ENCODE measurements at regions not wholly inside any gene's neighbourhood (a gene's known extent, or its start where the extent isn't known, plus 50 kb on each side); places are given as distances from the start of the nearest gene placed in this dataset.
"Not testable (repeated sequence)": the region's sequence is repeated elsewhere in the genome, so short reads cannot be mapped to it uniquely, and the experiment has no call there.

DNA sequence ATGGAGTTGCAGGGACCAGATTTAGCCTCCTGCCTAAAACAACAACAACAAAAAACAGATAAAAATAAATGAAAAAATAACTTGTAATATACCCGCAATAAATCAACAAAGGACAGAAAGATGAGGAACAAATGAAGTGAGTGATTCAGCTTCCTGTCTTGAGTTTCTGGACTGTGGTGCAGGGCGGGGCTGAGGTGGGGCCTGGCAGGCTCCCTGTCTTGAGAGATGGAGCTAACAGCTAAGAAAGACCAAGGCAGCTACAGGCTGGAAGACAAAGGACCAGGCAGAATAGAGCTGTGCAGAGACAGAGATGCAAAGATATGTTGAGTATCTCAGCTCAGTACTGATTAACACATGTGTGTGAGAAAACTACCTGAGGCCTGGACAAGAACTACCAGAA, 879.2 kb downstream of the AACS start:
- no peak for DNase-seq

DNA sequence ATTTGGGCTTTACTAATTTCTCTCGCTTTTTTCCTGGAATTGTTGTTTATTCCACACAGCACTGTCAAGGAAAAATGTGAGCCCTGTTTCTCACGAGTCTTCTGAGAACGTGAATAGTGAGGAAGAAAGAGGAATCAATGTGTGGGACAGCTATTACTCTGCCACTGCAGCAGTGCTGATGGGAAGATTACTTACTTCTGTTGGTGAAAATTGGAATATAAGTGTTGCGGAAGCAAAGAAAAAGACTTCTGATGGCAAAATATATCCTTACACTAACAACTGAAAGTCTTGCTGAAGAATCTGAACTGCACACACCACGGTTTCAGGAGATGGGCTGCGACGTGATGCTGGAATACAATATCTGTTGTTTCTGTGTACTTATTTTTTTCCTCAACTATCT, 884.2 kb downstream of the AACS start:
- DNase-seq = no peak

DNA sequence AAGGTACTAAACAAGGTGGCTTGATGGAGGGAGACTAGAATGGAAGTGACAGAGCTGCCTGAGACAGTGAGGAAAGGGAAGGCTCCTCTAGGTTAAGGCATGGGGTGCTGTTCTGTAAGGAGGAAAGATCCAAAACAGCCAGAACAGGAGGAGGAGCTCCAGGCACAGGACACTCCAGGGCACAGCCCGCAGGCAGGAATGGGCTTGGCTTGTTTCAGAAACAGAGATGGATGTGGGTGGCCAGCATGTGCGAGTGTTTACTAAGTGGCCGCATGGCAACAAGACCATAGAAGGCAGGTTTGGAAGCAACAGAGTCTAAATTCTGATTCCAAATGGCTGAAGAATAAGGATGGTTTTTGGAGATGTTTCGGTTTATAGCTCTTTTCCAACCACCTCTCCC, 889.1 kb downstream of the AACS start:
- no peak for DNase-seq

DNA sequence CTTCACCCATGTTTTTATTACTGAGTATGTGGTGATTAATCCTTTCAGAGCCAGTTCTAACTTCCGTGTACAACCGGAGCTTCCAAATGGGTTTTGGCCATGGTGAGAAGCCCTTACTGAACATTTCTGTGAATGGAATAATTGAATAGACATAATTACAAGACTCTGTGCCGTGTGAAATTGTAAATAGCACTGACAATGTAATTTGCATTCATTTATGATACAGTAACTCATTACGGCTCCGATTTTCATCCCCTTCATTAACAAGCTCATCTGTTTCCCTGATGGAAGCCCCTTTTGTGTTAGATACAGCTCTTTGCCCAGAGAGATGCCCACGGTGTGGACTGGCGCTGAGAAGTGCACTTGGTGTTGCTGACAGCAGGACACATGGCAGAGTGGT, 891.0 kb downstream of the AACS start:
- DNase-seq = no peak

DNA sequence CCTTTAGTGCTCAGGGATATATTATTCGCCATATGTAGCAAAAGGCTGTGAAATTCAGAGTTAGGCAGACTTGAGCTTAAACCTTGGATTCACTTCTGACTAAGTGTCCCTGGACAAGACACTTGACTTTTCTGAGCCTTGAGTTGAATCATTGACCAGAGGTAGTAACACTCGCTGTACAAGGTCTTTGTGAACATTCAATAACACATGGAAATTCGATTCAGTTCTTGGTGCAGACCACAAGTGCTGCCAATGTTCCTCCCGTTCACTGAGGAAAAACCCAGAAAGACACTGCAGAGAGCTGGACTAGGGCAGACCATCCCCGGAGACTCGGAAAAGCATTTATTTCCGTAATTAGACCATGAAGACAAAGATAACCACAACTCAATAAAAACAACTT, 901.4 kb downstream of the AACS start:
- DNase-seq = no peak

DNA sequence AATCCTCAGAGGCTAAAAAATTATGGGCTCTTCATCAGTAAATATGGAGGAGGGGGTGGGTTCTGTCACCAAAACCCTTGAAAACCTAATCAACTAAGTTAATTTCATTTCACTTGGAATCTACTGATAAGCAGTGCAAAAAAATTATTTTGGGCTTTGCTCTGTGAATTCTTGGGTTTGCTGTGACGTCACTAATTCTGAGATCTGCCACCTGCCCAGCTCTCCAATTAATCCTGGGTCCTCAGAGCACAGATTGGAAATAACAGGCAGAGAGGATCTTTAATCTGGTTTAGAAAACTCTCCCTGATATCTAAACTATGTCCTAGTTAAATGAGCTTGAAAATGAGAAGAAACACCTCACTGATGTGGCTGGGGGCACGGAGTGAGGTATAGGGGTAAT, 903.2 kb downstream of the AACS start:
- DNase-seq = no peak

DNA sequence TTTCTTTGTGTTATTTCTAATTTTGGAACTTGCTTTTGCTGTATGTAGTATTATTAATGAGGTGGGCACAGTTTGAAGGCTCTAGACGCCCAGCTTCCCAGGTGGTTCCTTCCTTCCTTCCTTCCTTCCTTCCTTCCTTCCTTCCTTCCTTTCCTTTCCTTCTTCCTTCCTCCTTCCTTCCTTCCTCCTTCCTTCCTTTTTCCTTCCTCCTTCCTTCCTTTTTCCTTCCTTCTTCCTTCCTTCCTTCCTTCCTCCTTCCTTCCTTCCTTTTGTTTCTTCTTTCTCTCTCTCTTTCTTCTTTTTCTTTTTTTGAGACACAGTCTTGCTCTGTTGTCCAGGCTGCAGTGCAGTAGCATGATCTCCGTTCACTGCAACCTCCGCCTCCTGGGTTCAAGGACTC, 906.7 kb downstream of the AACS start:
- DNase-seq = no peak

DNA sequence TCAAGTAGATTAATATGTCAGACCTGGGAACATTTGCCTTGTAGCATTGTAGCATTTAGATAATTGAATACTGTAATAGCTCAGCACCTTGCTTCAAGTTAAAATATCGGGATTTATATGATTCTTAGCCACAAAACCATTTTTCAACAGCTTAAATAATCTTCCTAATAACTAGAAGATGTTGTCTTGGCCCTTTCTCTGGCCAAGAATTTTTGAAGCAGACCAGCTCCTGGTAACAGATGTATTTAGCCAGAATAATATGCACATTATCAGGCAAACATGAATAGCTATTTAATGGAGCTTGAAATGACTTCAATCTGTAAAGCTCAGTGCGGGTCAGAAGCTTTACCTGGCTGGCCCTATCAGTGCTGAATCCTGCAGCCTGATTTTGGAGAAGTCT, 913.1 kb downstream of the AACS start:
- no peak for DNase-seq

DNA sequence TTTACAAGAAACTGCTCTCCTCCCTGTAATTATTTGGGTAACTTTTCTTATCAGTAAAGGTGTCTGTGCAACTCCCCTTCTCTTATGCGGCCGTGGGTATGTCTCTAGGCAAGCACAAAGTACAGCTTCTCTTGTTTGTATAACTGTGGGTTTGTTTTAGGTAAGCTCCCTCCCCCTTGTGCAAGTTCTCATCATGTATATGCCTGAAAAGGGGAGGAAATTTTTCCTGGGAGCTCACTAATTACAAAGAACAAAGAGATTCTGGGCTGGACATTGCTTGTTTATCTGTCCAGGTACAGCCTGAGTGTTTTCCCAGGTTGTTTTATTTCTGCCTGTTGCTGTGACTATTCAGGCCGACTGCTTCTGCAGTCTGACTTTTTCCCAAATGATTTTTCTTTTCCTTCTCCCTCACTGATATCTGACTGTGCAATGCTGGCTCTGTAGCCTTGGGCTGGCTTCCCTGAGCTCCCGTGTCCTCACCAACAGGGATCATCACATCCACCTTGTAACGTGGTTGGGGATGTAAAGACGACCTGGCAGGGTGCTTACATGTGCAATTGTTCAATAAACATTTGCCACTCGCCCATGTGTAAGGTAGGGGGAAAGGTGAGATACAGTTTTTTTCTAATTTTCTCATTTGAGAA, 916.5 kb downstream of the AACS start:
- DNase-seq = no peak

DNA sequence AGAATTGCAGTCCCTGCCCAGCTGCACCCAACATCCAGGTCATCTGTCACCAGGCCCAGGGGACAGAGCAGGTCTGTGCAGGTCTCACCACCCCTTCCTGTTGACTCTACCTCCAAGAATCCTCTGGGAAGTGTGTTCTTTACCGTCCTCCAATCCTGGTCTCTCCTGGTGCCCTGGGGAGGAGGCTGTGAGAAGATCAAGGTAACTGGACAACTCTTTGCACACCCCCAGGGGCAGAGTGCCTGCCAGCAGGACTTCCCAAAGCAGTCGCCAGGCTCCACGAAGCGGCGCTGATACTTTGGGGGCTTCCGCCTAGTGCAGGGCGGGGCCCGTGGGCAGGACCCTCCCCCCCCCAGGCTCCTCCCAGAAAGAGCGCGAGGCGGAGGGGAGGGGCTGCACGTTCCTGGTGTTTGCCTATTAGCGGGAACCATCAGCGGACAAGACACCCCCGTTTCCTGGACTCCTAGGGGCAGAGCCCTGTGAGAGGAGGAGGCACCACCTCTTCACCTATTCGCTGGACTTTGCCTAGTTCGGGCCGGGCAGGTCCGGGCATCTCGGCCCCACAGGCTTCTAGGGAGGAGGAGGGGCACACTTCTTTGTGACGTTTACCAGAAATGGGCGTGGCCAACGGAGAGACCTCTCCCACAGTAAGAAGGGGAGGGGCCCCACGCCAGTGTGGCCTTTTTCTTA, 918.0 kb downstream of the AACS start:
- no peak for DNase-seq

DNA sequence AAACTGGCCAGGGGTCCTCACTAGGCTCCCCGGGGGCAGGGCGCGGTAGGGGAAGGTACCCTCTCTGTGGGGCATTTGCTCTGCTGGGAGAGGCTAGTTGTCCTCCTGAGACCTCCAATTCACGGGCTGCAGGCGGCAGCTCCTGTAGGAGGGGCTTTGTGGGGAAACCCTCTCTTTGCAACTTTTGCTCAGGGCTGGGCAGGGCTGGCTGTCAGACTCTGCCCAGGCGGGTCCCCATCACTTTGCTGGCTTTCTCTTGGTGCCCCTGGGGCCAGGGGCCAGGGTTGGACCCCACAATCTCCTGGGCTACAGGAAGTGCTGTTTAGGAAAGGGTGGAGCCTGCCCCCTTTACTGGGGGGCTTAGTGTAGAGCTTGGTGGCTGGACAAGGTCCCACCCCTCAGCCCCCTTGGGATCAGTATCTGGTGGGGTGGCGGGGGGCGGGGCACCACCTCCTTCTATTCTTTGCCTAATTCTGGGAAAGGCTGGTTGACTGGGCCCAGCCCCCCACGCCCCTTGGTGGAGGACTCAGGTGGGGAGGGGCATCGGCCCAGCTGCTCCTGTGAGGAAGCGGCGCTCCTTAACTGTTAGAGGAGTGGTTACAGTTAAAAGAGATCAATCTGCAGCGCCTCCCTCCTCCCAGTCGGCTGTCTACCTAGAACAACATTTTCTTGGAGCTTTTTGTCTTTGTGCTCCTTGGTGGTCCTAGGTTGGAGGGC, 918.7 kb downstream of the AACS start:
- no peak for DNase-seq

DNA sequence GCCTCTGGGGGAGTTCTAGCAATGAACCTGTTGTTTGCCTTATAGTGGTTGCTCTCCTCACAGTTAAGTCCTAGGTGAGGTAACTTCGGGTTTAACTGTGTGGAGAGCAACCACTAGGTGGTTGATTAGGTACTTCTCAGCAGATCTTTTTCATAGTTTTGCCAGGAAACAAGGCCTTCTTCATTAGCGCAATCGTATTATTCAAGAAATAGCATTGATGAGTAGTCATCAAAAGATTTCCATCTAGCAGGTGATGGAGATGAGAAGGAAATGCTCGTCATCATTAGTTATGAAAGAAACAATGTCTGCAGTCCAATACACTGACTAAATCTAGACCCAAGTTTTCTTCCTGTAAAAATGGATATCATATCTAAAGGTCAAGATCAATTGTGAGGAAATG, 923.3 kb downstream of the AACS start:
- no peak for DNase-seq

DNA sequence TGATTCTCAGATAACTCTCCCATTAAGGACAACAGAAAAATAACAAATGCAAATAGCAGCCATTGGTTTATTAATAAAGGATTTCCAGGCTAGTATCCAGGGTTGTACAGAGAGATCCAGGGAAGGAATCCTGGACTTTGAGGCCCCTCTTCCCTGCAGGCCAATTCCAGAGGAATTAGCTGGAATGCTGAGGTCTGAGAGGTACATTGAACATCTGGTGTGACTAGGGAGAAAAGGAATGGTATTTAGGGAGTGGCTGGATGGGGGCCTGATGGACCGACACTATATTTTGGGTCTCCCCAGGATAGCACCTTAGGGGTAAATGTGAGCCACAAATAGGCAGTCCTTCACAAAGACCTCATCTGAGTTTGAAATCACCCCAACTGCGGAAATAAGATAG, 924.5 kb downstream of the AACS start:
- DNase-seq = no peak

DNA sequence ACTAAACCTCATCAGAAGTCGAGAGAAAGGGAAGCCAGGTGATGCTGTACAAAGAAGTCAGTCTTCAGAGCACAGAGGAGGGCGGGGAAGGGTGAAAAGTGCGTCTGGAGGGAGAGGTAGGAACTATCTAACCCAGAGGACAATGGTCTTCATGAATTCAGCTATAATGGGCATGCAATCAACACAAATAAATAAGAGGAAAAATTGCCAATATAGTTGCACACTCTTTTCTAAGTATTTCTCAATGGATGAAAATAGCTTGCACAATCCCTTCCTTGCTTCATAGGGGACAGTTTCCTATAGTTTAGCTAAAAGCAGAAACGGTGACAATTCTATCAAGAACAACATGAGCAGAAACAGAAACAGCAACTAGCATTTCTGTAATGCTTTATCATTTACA, 931.2 kb downstream of the AACS start:
- DNase-seq = no peak

DNA sequence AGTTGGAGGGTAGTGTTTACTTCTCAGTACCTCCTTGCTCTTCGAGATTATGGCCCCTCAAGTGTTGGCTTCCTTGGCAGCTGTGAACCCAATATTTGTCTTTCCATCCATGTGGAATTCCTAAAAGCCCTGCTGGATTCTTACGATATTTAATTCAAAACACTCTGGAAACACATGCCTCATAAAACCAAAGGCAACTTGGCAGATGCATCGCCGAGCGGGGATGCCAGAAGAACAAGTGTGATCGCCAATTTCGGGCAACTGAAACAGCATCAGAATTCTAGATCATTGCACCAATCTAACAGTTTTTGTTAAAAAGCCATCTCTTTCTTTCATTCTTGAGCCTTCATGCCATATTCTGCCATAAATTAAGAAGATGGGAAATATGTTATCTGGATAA, 934.4 kb downstream of the AACS start:
- no peak for DNase-seq

DNA sequence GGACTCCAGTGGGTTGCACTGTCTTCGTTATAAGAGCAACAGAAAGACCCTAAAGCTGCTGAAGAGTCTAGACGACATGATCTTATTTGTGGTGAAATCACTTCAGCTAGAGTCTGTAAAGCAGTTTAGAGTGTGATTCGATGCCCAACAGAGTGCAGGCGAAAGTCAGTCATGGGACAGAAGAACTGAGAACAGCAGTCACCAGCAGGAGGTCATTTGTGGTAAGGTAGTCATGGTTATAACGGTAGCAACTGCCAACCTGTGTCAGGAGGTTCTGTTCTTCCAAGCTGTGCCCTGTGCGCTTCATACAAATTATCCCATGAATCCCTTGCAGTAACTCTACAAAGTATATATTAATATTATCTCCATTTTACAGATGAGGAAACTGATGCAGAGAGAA, 954.1 kb downstream of the AACS start:
- no peak for DNase-seq

DNA sequence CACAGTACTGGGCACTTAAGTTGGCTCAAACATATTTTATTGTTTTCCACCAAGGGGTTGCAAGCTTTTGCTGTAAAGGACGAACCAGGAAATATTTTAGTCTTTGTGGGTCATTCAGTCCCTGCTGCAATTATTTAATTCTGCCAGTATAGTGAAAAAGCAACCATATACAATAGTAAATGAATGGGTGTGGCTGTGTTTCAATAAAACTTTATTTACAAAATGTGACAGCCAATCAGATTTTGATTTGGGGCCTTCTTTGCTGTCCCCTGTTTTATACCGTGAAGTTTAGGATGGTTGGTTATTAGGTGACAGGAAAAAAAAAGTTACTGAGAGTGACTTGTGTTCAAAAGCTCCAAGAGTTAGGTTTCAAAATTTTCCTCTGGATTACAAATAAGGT, 956.4 kb downstream of the AACS start:
- no peak for DNase-seq

DNA sequence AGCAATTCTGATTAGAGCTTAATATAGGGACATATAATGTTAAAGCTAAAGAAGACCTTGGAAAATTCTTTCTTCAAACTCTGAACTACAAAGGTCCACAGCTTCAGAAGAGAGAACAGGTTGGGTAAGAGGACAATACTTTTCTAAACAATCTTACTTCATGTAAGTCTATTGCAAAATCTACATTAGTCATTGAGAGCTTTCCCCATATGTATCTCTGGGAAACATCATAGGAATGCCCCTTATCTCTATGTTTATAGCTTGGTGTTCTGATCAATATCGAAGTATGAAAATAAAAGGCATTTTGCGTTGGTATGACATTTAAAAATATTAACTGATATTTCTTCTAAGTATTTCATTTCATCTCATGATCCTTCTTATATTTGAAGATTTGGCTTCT, 962.6 kb downstream of the AACS start:
- no peak for DNase-seq

DNA sequence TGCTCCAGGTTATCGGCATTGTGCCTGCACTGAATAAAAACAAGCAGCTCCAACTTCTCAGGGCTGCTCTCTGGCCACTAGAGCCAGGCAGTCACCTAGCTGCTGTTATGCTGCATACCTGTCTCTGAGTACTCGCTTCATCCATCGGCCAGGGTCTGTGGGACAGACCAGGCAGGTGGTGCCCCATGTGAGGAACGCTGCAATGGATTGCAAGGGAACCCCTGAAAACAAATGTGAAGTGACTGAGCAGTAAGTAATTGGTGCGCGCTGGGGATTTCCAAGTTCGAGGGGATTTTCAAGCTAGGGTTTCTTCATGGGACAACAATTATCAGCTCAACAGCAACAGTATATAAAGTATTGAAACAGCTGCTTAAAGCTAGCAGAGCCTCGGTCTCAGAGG, 965.3 kb downstream of the AACS start:
- DNase-seq = no peak

DNA sequence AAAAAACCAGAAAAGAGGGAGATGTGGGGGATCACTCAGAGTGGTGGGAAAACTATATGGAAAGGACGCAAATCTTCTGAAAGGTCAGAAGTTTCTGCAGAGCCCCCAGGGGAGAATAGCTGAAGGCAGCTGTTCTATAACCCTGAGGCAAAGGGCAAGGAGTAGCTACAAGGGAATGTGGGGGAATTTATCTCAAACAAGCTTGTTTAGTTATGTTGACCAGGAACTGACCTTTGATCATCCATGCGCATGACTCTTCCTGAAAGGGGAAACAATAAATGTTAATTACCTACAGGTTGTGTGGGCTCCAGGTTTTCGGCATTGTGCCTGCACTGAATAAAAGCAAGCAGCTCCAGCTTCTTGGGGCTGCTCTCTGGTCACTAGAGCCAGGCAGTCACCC, 968.5 kb downstream of the AACS start:
- no peak for DNase-seq

DNA sequence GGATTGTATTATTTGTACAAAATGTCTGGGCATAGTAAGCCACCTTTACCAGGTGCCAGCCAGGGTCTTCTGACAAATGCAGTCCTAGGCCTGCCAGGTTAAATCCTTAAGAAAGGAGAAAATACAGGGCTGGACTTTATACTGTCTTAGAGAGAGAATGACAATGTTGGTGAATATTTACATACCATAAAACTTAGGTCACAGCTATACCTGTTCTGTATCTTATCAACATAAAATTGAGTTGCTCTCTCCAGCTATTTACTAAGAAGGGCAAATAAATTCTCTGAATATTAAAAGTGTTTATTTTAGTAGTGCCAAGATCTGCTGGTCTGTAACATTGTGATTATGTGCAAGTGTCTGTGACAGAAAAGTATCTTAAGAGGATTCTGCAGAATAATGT, 971.1 kb downstream of the AACS start:
- DNase-seq = no peak

DNA sequence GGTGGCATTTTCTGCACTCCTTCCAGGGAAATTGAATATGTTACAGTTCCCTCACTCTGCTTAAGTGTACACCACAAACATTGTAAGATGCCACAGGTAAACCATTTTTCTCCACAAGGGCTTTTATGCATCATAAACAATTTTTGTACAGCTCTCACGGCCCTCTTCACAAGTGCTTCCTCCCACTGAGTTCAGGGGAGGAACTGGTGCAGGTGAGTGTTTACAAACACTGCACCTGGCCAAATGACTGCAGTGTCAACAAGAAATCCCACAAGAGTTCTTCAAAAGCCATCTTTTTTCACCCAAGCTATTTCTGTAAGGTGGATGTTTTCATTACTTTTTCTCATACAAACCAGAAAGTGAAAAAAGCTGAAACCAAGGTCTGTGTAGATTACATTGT, 973.2 kb downstream of the AACS start:
- DNase-seq = no peak

DNA sequence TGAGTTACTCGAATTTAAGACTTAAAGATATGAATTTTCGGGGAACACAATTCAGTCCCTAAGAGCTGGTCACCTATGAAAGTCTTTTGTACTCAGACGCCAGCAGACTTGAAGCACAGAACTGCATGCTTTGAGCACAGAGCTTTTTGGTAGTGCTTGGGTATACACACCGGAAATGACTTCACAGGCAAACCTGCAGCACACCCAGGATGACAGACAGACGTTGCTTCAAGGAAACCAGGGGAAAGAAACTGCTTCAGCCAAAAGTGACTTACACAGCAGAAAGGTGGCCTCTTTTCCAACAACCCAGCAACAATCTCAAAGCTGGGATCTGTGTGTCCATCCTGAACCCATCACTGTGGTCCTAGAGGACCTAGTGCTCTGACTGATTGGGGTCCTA, 975.1 kb downstream of the AACS start:
- DNase-seq = no peak

DNA sequence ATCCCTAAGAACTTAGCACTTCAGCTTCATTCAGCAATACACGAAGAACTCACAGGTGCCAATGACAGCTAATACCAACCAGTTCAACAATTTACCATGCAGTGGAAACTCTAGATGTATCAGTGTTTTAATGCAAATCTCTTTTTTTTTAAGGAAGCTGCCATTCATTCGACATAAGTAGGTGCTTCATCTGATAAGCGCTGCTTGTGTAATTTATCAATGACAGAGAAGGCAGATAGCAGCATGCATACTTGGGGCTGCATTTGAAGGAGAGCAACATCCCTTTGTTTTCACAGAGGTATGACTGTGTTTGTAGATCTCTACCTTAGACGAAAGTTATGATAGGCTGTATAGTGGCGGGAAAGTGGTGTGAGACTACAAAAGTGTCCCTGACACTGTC, 977.1 kb downstream of the AACS start:
- no peak for DNase-seq

DNA sequence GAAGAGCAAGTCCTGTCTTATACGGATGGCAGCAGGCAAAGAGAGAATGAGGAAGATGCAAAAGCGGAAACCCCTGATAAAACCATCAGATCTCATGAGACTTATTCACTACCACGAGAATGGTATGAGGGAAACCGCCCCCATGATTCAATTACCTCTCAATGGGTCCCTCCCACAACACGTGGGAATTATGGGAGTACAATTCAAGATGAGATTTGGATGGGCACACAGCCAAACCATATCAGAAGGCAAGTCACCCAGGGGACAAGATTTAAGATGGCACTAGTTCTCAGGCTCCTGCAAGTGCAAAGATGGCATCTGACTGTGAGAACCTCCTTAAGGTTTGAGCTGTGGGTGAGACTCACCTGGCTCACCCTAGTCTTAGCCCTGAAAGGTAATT, 984.3 kb downstream of the AACS start:
- DNase-seq = not testable (repeated sequence)
